Fibroblast of skin of scalp (primary cell): ENCODE measurements at regions not wholly inside any gene's neighbourhood (a gene's known extent, or its start where the extent isn't known, plus 50 kb on each side); places are given as distances from the start of the nearest gene placed in this dataset.
"Not testable (repeated sequence)": the region's sequence is repeated elsewhere in the genome, so short reads cannot be mapped to it uniquely, and the experiment has no call there.

Experiments used
- DNase-seq: peaks from one replicate; pipeline ENCODE4 v3.0.0-alpha.2; 2013

- DNase-seq: not testable (repeated sequence)
Observed at GRCh38 chr10:87416892-87417291, 59.3 kb downstream of the NUTM2D start.

GRCh38 chr10:87422641-87423040 is 65.1 kb downstream of the NUTM2D start:
- DNase-seq: peak; percentile 61

- not testable (repeated sequence) for DNase-seq
Observed at GRCh38 chr10:87424697-87425373, 67.3 kb downstream of the NUTM2D start.

GRCh38 chr10:87433836-87434235 is 70.9 kb upstream of the MINPP1 start:
- DNase-seq: not testable (repeated sequence)

- DNase-seq: not testable (repeated sequence)
Observed at GRCh38 chr10:87435295-87435826, 69.3 kb upstream of the MINPP1 start.

GRCh38 chr10:87436104-87436503 is 68.6 kb upstream of the MINPP1 start:
- DNase-seq: not testable (repeated sequence)

GRCh38 chr10:87437450-87437849 is 67.2 kb upstream of the MINPP1 start:
- peak; percentile 1 for DNase-seq
